GM19324 (cell line): ENCODE measurements at regions not wholly inside any gene's neighbourhood (a gene's known extent, or its start where the extent isn't known, plus 50 kb on each side); places are given as distances from the start of the nearest gene placed in this dataset.

ENCODE experiments used
- ATAC-seq: cut with Tn5 transposase; IDR thresholded peaks from one replicate; pipeline ENCODE4 v1.9.1; 2021; ENCODE audit warnings: mild to moderate bottlenecking, moderate library complexity; ENCODE audit not compliant: unreplicated experiment, low FRiP score

DNA sequence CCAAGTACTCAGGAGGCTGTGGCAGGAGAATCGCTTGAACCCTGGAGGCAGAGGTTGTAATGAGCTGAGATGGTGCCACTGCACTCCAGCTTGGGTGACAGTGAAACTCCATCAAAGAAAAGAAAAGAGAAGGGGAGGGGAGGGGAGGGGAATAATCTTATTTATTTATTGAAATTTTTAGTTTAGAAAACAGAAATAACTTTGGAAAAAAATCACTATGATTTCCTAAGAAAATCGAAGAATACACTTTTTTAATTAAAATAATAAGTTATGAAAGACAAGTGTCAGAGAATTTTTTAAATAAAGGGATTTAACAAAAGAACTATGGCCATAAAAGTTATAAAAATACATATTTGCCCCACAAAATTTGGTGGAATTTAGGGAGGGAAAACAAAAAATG is 836.9 kb upstream of the HS3ST1 start:
- ATAC-seq = no peak

DNA sequence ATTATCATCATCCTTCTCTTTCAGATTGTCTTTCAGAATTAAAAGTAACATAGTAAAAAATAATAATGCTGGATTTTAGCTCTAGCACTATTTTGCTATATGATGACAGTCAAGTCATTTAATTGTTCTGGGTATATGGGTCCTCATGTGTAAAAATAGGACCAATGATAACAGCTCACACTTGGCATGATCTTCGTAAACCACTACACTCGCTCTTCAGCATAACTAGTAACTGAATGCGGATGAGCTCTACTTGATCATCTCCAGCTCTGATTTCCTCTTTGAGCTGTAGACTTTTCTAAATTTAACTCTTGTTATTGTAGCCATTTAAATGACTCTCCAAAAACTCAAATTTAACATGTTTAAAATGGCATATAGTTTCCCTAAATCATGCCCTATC is 831.8 kb upstream of the HS3ST1 start:
- ATAC-seq = no peak

DNA sequence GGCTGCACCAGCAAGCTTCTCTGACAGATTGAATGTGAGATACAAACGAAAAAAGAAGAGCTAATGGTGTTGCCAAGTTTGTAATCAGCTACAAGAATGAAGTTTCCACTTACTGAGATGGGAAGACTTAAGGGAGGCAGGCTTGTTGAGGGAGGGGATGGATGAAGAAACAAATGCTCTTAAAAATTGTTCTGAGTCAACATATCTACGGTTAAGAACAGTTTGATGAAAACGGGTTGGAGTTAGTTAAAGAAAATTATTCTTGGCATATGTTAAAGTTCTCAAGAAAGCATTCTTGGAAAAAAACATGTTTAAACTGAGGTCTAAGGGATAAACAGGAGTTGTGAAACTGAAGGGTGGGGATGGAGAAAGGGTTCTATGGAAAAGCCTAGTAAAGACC is 816.3 kb upstream of the HS3ST1 start:
- ATAC-seq = no peak

DNA sequence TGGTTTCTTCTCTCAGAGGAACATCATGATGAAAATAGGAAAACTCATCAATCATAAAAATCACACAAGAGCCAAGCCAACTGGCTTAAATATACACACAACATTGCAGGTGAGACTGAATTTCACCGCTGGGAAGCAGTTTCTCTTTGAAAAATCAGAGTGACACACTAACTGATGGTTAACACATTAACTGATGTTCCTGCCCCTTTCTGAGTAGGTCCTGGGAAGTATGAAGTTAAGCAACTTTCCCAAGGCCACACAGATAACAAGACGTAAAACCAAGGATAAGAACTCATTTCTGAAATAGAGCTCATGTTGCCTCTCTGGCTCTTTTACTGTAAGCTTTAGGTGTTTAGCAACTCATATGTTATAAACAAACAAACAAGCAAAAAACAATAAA is 813.7 kb upstream of the HS3ST1 start:
- no peak for ATAC-seq

DNA sequence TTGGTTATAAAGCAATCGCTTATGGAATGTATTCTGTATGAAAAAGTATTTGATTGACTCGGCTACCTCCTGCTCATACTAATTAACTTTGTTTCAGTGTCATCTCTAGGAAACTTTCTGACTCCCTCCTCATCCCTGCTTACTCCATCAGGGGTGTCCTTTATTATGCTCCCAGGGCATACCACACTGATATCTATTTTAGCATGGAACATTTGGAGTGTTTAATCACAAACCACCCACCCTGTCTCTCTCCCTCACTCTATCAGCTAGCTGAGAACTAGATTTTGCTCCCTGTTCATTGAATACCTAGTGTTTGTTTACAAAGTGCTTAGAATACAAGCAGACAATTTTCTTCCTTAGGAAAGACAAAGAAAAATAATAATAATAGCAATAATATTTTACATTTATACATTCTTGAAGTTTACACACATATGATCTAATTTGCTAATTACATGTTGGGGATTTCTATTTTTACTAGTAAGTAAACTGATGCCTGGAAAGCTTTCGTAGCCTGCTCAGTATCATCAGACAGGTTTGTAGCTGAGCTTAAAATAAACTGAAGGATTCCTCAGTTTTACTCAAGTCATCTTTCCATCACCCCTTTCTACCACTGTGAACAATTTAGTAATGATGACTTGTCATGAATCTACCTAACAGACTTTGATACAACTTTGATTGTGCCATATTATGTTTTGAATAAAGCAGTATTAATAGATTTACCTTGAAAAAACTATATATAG is 811.4 kb upstream of the HS3ST1 start:
- no peak for ATAC-seq

DNA sequence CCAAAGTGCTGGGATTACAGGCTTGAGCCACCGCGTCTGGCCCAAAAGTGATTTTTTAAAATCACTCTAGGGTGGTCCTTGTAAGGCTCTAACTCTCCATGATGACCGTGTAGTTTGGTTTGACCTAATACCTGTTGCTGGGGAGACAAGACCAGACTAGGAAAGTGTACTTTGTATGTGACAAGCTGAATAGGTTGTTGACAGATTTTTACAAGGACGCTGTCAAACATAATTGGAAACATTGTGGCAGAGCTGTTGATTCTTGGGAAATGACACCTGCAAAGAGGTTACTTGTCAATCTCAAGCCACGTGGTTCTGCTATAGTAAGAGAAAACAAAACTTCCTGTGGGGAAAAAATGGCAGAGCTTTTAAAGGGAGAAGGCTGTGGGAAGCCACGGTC is 802.4 kb upstream of the HS3ST1 start:
- no peak for ATAC-seq

DNA sequence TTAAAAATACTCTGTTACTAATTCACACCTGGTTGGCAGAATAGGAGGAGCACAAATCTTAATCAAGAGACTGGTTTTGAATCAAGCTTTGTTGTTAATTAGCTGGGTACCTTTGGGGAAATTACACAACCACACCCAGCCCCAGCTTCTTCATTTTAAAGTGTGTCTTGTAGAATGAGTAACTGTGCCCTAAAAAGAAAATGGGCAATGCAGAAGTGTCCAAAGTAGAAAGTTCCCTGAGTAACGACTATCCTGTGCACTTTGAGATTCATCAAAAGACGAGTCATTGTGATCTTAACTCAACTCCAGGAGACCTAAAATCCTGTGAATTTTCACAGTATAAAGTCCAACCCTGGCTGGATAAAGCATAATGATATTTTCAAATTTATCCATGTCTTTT is 792.3 kb upstream of the HS3ST1 start:
- ATAC-seq = no peak

DNA sequence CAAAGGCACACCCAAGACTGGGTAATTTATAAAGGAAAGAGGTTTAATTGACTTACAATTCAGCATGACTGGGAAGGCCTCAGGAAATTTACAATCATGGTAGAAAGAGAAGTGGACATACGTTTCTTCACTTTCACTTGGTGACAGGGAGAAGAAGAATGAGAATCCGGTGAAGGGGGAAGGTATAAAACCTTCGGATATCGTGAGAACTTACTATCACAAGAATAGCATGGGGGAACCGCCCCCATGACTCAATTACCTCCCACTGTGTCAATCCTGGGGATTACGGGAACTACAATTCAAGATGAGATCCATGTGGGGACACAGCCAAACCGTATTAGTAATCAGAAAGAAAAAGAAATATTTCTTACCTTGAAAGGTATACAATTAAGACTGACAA is 782.9 kb upstream of the HS3ST1 start:
- ATAC-seq = no peak

DNA sequence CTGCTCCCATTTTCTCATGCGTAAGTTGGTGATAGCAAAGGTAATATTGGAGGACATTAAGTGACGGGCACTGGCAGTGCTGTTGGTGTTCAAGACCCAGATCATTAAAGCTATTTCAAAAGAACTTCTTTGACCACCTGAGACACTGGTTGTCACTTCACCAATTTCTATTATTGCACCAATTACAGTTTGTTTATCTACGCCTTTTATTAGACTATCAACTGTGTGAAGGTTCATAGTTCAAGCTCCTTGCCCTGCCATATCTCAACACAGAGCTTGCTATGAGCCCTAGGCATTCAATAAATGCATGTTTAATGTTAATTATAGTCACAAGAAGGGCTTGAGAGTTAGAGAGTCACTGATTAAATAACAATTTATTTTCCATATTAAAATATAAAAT is 778.7 kb upstream of the HS3ST1 start:
- ATAC-seq = no peak

DNA sequence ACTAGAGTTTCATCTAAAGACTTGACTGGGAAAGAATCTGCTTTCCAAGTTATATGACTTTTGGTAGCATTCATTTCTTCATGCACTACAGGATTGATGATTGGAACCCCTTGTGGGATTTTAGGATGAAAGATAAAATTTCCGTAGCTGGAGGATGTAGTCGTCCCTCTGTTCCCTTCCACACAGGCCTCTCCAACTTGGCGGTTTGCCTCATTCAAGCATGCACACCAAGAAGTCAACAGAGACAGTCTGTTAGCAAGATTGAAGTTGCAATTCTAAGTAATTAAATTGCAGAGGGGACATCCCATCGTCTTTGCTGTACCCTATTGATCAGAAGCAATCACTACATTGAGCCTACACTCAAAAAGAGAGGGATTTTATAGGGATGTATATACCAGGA is 777.4 kb upstream of the HS3ST1 start:
- no peak for ATAC-seq

DNA sequence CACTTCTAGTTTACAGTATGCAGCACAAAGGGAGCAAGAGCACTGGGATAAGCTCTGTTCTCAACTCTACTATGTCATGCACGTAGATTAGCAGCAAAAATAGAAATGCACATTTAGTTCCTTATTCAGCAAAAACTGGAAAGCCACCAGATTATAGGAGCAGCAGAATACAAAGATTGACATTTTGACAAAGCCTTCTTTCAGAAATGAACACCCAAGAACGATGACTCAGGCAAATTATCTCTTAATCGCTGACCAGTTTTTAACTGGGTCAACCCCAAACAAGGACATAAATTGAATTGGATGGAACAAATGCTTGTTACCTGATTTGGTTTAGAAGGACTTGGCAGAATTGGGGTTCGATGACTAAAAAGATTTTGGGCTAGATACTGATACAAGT is 775.3 kb upstream of the HS3ST1 start:
- no peak for ATAC-seq

DNA sequence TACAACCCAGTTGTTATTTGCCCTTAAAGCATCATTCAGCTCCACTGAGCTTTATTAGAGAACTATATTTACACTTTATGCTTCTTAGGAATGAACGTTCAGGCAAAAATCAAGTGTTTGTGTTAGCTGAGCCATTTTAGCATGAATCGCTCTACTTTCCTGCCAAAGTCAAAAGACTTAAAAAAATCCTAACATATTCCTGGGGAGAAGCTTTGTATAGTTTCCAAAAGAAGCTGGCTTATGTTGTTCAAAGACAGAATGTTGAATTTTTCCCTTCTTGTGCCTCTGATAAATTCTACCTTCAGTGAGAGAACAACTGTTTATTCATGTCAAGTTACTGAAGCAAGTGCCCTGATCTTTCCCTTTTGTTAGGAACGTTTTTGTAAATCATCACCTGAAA is 771.5 kb upstream of the HS3ST1 start:
- ATAC-seq = no peak

DNA sequence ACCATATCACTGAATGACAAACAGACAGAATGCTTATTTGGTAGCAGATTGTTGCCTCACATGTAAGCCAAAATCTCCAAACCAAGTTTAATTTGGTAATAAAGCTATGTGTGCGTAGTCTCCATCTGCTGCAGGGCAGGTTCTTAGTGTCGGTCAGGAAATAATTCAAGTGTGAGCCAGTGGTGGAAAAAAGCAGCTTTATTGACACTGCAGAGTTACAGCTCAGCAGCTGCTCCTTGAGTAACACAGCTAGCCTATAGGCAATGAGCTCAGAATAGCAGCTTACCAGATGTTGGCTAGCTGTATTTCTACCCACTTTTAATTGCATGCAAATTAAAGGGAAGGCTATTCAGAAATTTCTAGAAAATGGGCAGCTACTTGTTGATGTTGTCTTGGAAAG is 757.8 kb upstream of the HS3ST1 start:
- no peak for ATAC-seq

DNA sequence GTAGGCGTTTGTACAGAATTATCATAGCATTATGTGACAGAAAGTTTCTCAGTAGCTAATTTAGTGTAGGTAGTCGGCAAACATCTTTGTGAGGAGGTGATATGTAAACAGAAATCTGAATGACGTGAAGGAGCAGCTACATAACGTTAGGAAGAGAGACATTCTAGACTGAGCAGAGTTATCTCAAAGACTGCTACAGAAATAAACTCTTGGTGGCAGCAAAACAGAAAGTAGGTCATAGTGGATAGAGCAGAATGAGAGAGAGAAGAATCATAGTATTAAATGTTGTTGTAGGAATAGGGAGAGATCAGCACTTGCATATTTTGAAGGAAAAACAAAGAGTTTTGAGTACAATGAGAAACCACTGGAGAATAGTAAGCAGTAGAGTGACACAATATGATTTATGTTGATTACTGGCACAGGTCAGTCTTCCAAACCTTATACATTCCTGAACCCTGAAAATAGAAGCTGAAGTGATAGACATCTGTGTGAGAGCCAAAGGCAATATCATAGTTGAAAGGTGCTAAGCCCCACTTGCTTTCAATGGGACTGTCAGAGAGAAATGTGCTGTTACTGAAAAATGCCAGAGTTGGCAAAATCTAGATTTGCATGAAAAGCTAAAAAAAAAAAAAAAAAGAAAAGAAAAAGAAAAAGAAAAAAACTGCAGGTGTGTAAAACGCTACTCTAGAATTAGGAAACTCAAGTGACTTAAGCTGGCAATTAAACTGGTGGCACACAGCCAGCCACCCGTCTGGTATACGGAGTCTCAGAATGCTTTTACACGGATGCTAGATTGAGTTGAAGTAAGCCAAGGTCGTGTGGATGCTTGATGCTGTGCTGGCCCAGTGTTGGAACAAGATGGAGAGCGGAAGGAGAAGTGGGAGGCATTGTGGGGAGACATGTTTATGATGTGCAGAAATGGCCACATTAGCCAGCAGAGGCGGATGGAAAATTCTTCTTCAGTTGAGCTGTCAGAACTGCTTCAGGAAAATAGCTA is 750.2 kb upstream of the HS3ST1 start:
- no peak for ATAC-seq

DNA sequence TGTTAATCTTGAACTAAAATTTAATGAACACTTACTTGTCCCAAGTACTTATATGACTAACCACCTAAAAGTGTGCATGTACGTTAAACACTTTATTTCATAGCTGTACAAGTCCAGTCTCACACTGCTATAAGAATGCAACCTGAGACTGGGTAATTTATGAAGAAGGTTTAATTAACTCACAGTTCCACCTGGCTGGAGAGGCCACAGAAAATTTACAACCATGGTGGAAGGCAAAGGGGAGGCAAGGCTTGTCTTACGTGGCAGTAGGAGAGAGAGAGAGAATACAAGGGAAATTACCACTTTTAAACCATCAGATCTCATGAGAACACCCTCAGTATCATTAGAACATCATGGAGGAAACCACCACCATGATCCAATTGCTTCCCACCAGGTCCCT is 748.7 kb upstream of the HS3ST1 start:
- no peak for ATAC-seq

DNA sequence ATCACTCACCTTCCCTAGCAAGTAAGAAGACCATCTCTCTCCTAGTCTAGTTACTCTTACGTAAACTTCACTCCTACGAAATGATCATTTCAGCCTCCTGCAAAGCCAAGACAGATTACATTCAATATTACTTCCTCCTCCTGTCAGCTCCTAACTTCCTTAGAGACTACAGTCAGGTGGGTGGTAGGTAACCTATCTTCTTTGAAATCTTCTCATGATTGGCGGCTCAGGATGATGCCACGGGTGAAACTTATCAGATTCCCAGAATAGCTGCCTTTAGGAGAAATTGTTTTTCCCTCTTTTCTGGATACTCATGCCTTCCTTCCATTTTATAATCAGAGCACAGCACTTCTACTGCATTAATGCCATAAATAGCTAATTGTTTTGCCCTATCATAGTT is 744.8 kb upstream of the HS3ST1 start:
- ATAC-seq = no peak

DNA sequence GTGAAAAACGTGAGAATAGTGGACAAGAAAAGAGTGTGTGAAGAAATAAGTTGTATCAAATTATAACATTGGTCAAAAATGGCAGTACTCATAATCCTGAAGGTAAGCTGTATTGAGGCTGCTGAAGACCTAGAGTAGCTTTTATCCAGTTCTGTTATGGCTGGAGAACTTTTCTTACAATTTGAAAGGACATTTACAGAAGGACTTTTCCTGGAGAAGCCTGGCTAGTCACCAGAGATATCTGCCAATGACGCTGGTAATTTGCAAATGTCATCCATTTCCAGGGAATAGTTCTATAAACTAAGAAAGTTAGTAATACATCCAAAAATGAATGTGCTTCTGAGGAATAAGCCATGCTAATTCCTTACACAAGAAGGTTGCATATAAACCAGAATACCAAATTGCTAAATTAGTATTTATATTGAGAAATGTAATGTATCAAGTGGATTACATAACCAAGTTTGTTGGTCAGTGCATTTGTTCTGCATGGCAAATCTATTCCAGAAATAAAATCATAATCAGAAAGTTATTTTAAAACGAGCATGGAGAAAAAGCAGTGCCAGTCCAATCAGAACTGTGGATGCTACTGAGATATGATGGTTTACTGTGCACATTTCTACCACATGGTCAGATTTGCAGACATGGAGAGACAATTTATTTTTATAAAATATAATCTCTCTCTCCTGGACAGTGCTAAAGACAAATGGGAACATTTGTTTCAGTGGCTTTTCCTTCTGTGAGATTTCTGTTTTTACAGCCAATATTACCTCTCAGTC is 743.7 kb upstream of the HS3ST1 start:
- ATAC-seq = no peak

DNA sequence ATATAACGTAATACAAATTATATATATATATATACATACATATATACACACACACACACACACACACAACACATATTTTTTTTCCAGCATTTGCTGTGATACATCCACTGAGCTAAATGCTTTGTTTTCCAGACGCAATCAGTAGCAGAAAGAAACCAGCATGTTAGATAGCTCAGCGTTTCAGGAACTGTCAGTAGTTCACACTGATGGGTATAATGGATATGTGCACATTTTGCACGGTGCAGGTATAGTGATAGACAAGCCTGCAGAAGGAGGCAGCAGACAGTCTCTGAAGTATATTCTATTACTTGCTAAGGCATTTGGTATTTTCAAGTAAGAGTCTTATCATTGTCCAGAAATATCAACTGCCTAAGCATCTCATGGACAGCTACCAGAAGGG is 741.6 kb upstream of the HS3ST1 start:
- ATAC-seq = no peak

DNA sequence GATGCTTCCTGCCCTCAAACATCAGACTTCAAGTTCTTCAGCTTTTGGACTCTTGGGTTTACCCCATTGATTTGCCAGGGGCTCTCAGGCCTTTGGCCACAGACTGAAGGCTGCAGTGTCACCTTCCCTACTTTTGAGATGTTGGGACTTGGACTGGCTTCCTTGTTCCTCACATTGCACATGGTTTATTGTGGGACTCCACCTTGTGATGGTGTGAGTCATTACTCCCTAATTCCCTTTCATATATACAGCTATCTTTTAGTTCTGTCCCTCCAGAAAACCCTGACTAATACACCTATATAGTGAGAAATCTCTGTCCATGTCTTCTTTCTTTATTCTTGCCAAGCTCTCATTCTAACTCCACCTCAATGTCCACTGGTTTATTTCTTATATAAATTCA is 736.9 kb upstream of the HS3ST1 start:
- ATAC-seq = no peak

DNA sequence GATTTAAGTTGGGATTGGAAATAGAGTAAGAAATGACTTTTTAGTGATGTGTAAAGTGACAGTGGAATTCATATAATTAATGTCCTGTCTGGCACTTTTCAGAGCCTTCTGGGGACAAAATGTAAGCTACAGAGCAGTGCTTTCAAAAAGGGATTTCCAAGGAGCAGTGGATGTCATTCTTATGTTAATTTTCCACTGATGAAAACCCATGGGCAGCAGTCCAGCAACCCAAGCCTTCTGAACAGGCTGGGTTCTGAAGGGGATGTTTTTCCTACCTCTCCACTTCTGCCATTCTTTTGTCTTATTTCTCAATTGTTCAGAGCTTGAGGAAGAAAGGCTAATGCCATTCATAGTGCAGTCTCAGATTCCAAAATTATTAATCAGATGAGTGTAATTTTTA is 717.6 kb upstream of the HS3ST1 start:
- no peak for ATAC-seq

DNA sequence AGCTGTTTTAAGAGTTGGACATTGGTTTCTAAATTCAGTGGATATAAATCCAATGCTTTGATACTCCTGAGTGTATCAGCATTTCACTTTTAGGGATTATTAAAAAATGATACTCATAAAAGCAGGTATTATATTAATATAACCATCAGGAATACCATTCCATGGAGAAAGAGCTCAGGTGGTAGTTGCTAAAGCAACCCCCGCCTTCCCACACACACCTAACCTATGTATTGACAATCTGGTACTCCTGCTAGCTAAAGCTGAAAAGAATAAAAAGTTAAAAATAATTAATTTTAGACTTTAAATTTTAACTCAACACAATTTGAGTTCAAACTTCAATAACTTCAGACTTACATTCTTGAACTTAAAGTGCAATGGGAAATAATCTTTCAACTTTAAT is 717.1 kb upstream of the HS3ST1 start:
- no peak for ATAC-seq
